Muscle layer of colon (tissue), 2 donors: ENCODE measurements at regions not wholly inside any gene's neighbourhood (a gene's known extent, or its start where the extent isn't known, plus 50 kb on each side); places are given as distances from the start of the nearest gene placed in this dataset.

ENCODE experiments used
- H3K27ac ChIP-seq: one replicate; pipeline ENCODE4 v1.7.0; 2013; ENCODE audit warnings: low read depth, mild to moderate bottlenecking, low read length, moderate library complexity
- H3K27me3 ChIP-seq, 2 donors: one replicate each; pipeline ENCODE4 v1.7.0; 2013; ENCODE audit warnings: low read length in 2 of 2, mild to moderate bottlenecking in 2 of 2; ENCODE audit not compliant: insufficient read depth in 2 of 2, control insufficient read depth in 1 of 2
- H3K36me3 ChIP-seq: one replicate; pipeline ENCODE4 v1.7.0; 2013; ENCODE audit warnings: mild to moderate bottlenecking, low read length; ENCODE audit not compliant: insufficient read depth
- H3K4me1 ChIP-seq: one replicate; pipeline ENCODE4 v1.7.0; 2013; ENCODE audit warnings: mild to moderate bottlenecking, low read length; ENCODE audit not compliant: insufficient read depth
- H3K4me3 ChIP-seq, 2 donors: one replicate each; pipeline ENCODE4 v1.7.0; 2013; ENCODE audit warnings: low read length in 2 of 2, low read depth in 1 of 2, mild to moderate bottlenecking in 1 of 2, moderate library complexity in 1 of 2
- H3K9ac ChIP-seq: one replicate; pipeline ENCODE4 v1.7.0; 2013; ENCODE audit warnings: low read length
- H3K9me3 ChIP-seq: one replicate; pipeline ENCODE4 v1.7.0; 2013; ENCODE audit warnings: mild to moderate bottlenecking, low read length
- donor health status: abdominal sarcoma.
- donor health status: Adenocarcinoma of cecum.

DNA sequence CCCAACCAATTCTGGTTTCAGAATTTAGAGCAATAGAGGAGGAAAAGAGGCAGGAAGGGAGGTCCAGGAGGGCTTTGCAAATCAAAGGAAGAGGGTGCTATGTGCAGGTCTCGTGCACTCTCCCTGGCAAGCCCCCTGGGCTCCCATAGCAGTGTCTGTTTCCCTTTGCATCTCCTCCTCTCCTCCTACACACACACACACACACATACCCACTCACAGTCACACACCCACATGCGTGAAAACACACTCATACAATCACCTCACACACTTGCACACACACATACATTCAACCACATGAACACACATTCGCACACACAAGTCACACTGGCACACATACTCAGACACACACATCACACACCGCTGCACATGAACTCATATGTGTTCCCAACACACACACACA, 105.3 kb downstream of the OAT start:
- H3K4me3 ChIP-seq, result no peak overlapping the region
- H3K27ac ChIP-seq, result no peak overlapping the region
- no peak overlapping the region for H3K9ac ChIP-seq
- no peaks in the 10 kb centered on the region for H3K36me3 ChIP-seq
- H3K9me3 ChIP-seq, result no peaks in the 10 kb centered on the region
- H3K4me1 ChIP-seq, result no peaks in the 10 kb centered on the region
- H3K27me3 ChIP-seq, result no peaks in the 10 kb centered on the region

DNA sequence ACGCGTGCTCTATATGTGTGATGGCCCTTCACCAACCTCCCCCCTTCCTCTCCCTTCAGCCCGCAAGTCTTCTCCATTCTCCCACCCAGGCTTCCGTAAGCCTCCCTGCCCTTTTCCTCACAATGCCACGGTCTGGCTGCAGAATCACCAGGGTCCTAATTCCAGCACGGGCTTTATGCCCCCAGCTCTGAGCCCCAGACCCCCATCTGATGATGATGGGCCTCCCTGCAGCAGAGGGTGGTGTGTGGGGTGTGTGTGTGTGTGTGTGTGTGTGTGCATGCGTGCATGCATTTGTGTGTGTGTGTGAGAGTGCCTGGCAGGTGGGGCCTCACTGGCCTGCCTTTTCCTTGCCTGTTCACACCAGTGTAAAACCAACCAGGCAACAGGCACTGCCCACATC, 109.9 kb downstream of the OAT start:
- H3K9ac ChIP-seq, result no peak overlapping the region
- no peaks in the 10 kb centered on the region for H3K9me3 ChIP-seq
- H3K4me1 ChIP-seq, result no peaks in the 10 kb centered on the region
- no peak overlapping the region for H3K27ac ChIP-seq
- no peak overlapping the region for H3K4me3 ChIP-seq
- no peaks in the 10 kb centered on the region for H3K36me3 ChIP-seq
- no peaks in the 10 kb centered on the region for H3K27me3 ChIP-seq

DNA sequence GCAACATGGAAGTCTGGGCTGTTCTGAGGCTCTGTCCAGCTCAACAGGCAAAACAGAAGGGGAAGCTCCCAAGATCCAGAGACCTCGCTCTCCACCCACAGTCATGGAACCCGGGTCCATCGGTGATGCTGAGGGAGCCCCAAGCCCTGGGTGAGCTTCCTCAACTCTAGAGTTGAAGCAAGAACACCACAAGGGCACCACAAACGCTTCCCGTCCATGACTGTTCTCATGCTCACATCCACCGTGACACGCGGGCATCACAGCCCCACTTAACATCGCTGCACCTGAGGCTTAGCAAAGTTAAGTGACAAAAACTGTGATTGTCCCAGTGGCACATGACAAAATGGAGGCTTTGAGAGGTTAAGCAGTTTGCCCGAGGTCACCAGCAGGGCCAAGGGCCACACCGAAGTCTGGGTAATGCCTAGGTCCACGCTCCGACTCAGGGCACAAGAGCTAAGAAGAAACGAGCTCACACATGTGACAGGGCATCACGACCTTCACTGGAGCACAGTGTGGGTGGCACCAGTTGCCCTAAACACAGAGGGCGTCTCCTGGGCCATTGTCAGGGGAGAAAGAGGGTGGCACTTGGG, 110.6 kb downstream of the OAT start:
- H3K27me3 ChIP-seq, result no peaks in the 10 kb centered on the region
- no peak overlapping the region for H3K9ac ChIP-seq

DNA sequence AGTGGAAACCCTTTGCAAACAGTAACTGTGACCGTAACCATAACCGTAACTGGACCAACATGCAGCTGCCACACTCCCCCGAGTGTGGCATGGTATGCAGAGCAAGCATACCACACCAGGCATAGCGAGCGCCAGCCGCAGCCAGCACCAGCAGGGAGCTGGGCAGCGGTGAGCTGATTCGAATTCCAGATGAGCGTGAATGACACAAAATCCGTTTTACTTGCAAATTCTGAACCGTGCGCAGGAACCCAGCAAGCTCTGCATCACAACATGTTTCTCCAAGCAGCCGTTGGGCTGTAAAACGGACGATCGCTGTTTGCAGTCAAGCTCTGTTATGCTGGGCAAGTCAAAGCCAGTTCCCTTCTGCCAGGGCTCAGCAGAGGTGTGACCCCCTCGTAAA, 111.1 kb downstream of the OAT start:
- H3K4me3 ChIP-seq, result no peak overlapping the region
- no peak overlapping the region for H3K27ac ChIP-seq
- no peaks in the 10 kb centered on the region for H3K9me3 ChIP-seq
- H3K36me3 ChIP-seq, result no peaks in the 10 kb centered on the region
- no peak overlapping the region for H3K9ac ChIP-seq
- H3K4me1 ChIP-seq, result no peaks in the 10 kb centered on the region
- H3K27me3 ChIP-seq, result no peaks in the 10 kb centered on the region

More for the DNA sequence above, 110.6 kb downstream of the OAT start:
- H3K4me3 ChIP-seq, result no peak overlapping the region
- H3K27ac ChIP-seq, result no peak overlapping the region
- H3K4me1 ChIP-seq, result no peaks in the 10 kb centered on the region
- no peaks in the 10 kb centered on the region for H3K36me3 ChIP-seq
- H3K9me3 ChIP-seq, result no peaks in the 10 kb centered on the region

DNA sequence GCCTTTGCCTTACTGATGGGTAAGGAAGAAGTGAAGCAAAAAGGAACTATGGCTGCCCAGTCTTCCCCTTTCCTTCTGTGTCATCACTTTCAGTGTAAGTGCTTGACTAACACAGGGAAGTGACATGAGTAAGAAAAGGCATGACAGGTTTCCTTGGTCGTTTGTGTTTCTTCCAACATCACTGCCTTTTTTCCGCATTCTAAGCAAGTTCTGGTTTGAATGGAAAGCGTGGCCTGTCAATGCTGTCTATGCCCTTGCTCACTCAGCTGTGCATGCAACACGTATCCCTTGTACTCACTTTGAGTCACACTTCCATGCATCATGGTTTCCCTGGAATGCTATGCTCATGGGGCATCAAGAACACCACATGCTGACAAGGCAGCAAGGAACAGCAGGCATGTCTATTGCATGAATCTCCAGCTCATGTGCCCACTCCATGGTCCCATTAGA, 111.8 kb downstream of the OAT start:
- Histone ChIP-seq H3K4me3 (no peak overlapping the region), H3K27me3 (no peaks in the 10 kb centered on the region), H3K27ac (no peak overlapping the region), H3K4me1 (no peaks in the 10 kb centered on the region), H3K9me3 (no peaks in the 10 kb centered on the region), H3K9ac (no peak overlapping the region), H3K36me3 (no peaks in the 10 kb centered on the region)

DNA sequence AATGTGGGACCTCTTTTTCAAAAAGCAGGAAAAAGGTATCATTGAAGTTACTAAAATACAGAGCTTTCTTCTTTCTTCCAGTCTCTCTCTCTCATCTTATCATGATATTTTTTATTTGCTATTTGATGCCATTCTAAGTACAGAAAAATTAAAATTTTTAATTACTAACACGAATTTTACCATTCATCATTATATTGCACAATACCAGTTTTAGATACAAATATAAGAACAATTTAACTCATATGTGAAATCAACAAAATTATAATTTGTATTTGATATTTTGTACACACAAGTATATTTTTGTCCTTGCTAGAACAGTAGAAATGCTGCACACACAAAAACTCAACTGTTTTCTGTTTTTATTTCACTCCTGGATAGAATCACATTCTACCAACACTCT, 112.2 kb downstream of the OAT start:
- no peaks in the 10 kb centered on the region for H3K9me3 ChIP-seq
- H3K27me3 ChIP-seq, result no peaks in the 10 kb centered on the region
- no peak overlapping the region for H3K4me3 ChIP-seq
- H3K27ac ChIP-seq, result no peak overlapping the region
- H3K9ac ChIP-seq, result no peak overlapping the region
- H3K4me1 ChIP-seq, result no peaks in the 10 kb centered on the region
- no peaks in the 10 kb centered on the region for H3K36me3 ChIP-seq

DNA sequence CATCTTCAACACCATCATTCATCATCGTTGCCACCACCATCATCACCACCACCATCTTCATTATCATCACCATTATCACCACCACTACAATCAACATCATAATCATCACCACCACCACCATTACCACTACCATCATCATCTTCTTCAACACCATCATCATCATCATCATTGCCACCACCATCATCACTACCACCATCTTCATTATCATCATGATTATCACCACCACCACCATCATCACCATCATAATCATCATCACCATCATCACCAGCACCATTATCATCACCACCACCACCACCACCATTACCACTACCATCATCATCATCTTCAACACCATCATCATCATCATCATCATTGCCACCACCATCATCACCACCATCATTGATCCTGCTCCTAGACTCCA, 112.7 kb downstream of the OAT start:
- Histone ChIP-seq H3K4me1 (no peaks in the 10 kb centered on the region), H3K9me3 (no peaks in the 10 kb centered on the region), H3K4me3 (no peak overlapping the region), H3K9ac (no peak overlapping the region), H3K36me3 (no peaks in the 10 kb centered on the region), H3K27ac (no peak overlapping the region), H3K27me3 (no peaks in the 10 kb centered on the region)

DNA sequence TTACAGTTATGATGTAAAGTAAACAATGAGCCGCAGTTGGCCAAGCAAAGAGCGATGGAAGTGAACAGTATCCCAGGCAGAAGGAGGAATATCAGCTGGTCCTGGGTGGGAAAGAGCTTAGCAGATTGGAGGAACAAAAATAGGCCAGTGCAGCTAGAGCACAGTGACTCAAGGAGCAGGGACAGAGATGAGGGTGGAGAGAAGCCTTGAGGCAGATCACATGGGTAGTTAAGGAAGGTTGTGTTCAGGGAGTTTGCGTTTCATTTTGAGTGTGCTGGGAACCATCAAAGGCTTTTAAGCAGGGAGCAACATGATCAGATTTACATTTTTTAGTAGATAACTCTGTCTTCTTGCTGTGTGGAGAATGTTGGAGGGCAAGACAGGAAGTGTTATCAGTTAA, 113.6 kb downstream of the OAT start:
- no peaks in the 10 kb centered on the region for H3K36me3 ChIP-seq
- no peaks in the 10 kb centered on the region for H3K9me3 ChIP-seq
- H3K4me1 ChIP-seq, result no peaks in the 10 kb centered on the region
- H3K27ac ChIP-seq, result no peak overlapping the region
- H3K4me3 ChIP-seq, result no peak overlapping the region
- no peak overlapping the region for H3K9ac ChIP-seq
- H3K27me3 ChIP-seq, result no peaks in the 10 kb centered on the region

DNA sequence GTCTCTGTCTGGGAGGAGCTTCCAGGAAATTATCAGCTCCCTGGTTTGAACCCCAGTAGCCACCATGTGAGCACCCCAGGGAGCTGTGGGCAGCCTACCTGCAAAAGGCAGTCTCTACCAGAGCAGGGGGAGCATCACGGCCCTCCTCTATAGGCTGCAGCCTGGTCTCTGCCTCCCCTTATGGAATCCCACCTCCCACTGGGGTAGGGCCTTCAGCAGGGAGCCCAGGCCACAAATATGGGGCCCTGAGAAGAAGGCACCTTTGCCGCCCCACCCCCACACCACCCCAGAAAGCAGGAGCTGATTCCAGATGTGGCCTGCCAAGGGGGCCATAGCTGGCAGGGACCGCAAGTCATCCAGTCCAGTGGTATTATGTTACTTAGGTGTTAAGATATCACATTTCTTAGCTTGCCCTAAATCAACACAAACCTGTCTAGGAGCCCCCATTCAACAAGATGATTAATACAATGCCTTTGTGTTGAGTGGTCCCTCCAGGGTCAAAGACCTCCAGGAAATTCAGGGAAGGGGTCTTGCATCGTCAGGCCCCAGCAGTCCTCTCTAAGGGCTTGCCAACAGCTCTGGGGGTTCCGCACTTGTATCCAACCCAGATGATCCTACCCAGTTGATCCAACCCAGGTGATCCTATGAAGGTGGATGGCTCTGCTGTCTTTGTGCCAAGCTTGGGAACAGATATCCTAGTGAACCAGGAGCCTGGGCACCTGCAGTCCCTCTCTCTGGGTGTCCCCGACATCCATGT, 114.9 kb downstream of the OAT start:
- H3K9me3 ChIP-seq, result no peaks in the 10 kb centered on the region
- no peaks in the 10 kb centered on the region for H3K36me3 ChIP-seq
- H3K4me3 ChIP-seq, result no peak overlapping the region
- H3K4me1 ChIP-seq, result no peaks in the 10 kb centered on the region
- no peaks in the 10 kb centered on the region for H3K27me3 ChIP-seq
- H3K27ac ChIP-seq, result no peak overlapping the region
- no peak overlapping the region for H3K9ac ChIP-seq

DNA sequence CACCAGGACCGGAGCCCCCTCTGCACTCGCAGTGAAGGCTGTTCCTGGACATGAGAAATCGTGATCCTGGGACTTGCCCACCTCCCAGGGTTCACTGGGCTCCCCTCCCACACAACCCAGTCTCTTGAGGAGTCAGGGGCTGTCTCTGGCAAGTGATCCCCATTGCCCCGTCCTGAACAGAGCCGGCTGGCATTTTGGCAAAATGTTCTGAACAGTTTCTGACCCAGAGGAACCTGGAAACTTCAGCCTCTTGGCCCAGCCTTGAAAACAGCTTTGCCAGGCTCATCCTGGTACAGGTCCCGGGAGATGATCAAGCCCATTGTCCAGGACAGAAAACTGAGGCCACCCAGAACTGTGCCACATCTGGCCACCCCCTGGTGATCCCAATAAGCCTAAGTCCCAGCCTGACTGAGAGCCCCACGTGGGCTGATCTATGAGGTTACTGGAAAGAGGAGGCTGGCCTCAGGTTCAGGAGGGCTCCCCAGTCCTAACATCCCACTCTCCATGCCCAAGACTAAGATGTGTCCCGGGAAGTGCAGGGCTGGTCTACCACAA, 115.7 kb downstream of the OAT start:
- Histone ChIP-seq H3K4me3 (no peak overlapping the region), H3K27ac (no peak overlapping the region), H3K9me3 (no peaks in the 10 kb centered on the region), H3K27me3 (no peaks in the 10 kb centered on the region), H3K36me3 (no peaks in the 10 kb centered on the region), H3K4me1 (no peaks in the 10 kb centered on the region), H3K9ac (no peak overlapping the region)

DNA sequence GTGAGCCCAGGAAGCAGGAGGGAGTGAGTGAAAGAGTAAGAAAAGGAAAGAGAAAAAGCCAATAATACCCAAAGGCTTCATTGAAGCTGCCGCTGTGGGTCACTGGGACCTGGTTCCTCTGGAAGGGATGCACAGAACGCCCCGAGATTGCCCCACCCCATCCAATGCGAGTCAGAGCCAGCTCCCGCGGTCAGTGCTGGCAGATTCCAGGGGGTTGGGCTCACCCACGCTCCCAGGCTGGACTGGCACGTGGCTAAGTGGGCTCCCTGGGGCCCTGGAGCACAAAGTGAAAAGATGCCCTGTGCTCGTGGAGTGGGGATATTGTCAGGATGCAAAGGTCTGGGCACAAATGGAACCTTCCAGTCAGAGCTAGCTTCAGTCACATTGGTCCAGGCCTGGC, 117.0 kb downstream of the OAT start:
- H3K9ac ChIP-seq, result no peak overlapping the region
- H3K27me3 ChIP-seq, result no peaks in the 10 kb centered on the region
- no peaks in the 10 kb centered on the region for H3K36me3 ChIP-seq
- no peaks in the 10 kb centered on the region for H3K4me1 ChIP-seq
- H3K4me3 ChIP-seq, result no peak overlapping the region
- no peak overlapping the region for H3K27ac ChIP-seq
- no peaks in the 10 kb centered on the region for H3K9me3 ChIP-seq

DNA sequence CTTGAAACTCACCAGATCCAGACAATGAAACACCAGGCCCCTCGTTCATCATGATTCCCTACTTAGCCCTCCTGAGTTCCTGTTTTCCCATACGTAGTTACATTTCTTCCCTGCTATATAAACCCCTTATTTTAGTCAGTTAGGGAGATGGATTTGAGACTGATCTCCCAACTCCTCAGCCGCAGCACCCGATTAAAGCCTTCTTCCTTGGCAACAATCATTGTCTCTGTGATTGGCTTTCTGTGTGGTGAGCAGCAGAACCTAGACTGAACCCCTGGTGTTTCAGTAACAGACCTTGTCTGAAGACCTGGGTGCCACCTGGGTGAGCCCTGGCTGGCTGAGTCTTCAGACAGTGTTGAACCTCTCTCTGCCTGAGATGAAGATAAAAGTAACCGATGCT, 118.0 kb downstream of the OAT start:
- H3K9ac ChIP-seq, result no peak overlapping the region
- H3K27me3 ChIP-seq, result no peaks in the 10 kb centered on the region
- no peak overlapping the region for H3K27ac ChIP-seq
- H3K4me3 ChIP-seq, result no peak overlapping the region
- no peaks in the 10 kb centered on the region for H3K9me3 ChIP-seq
- no peaks in the 10 kb centered on the region for H3K4me1 ChIP-seq
- no peaks in the 10 kb centered on the region for H3K36me3 ChIP-seq
